GM10248 (cell line): ENCODE measurements at regions not wholly inside any gene's neighbourhood (a gene's known extent, or its start where the extent isn't known, plus 50 kb on each side); places are given as distances from the start of the nearest gene placed in this dataset.

ENCODE experiments used
- CTCF ChIA-PET: fragments of 300-600 bp; sonication (Branson Sonifier 250); formaldehyde crosslinking; extraction: SDS; loops from one replicate; lab custom pipeline; 2021; ENCODE audit warnings: antibody characterized with exemption; lab: Yijun Ruan, JAX
- POLR2A ChIA-PET: fragments of 350-650 bp; sonication (Branson Sonifier 250); formaldehyde crosslinking; extraction: SDS; loops from one replicate; lab custom pipeline; 2020; ENCODE audit warnings: antibody characterized with exemption; lab: Yijun Ruan, JAX
- DNase-seq: peaks from one replicate; pipeline ENCODE4 v3.0.0; 2012; ENCODE audit errors: extremely low spot score
- CTCF ChIP-seq: IDR thresholded peaks from 2 replicates; pipeline ENCODE4 v1.5.1; 2012; ENCODE audit warnings: mild to moderate bottlenecking, low read depth; ENCODE audit errors: extremely low read depth, missing control alignments, control extremely low read depth

DNA sequence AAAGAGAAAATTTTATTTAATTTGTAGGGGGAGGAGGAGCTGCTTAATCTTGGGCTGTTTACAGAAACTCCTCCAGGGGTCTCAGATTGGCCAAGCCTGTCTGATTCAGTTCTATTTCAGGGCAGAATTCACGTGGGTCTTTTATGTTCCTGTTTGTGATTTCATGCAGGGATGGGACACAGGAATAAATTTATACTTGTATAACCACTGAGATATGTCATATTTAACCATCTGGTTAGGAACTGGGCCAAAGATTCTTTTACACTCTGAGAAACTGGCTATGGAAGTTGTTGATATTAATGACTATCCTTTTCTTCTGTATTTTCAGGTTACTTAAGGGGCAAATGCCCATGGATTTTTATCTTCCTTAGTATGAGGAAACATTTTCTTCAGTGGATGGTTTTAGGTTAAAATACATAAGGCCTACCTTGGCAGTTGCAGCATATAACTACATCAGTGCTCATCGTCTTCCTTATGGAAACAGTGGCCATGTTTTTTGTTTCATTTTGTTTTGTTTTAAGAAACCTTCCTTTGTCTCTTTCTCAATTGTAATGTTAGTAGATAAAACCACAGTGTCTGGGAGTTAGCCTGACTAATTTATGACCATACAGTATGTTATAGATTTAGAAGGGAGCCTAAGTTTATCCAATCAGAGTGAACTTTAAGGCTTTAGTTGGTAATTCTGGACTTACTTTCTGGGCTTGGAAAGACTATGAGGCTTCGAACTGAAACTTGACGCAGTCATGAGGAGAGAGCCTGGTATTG, 132.4 kb upstream of the ANO3 start:
- CTCF ChIA-PET: interaction anchor here (1.0 kb wide), 1 partner anchor 217 kb away, joined by 3 read pairs; no protein-coding TSS in a partner anchor
- no peak for TF ChIP-seq CTCF
- DNase-seq: no peak
- POLR2A ChIA-PET: no interaction called here

- ChIA-PET POLR2A (no interaction called here), CTCF (interaction anchor here (0.9 to 1.2 kb wide), 2 partner anchors 11 to 12 kb away, joined by 3 to 5 read pairs; no protein-coding TSS in a partner anchor)
- DNase-seq: no peak
- no peak for TF ChIP-seq CTCF
Measured at GRCh38 chr11:26201411-26201810, 130.5 kb upstream of the ANO3 start.

- ChIA-PET CTCF (no interaction called here), POLR2A (no interaction called here)
- no peak for TF ChIP-seq CTCF
- DNase-seq: no peak
Measured at GRCh38 chr11:26202754-26203153, 129.2 kb upstream of the ANO3 start.

- no peak for DNase-seq
- POLR2A ChIA-PET: no interaction called here
- no peak for TF ChIP-seq CTCF
- CTCF ChIA-PET: interaction anchor here (1.0 kb wide), 1 partner anchor 29 kb away, joined by 3 read pairs; no protein-coding TSS in a partner anchor
Measured at GRCh38 chr11:26204101-26204500, 127.8 kb upstream of the ANO3 start.

DNA sequence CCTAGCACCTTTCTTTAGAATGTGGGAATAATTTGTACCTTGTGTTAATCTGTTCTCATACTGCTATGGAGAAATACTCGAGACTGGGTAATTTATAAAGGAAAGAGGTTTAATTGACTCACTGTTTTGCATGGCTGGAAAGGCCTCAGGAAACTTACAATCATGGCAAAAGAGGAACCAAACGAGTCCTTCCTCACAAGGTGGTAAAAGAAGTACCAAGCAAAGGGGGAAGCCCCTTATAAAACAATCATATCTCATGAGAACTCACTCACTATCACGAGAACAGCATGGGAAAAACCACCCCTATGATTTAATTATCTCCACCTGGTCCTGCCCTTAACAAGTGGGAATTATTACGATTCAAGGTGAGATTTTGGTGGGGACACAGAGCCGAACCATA, 127.1 kb upstream of the ANO3 start:
- POLR2A ChIA-PET: no interaction called here
- TF ChIP-seq CTCF: no peak
- CTCF ChIA-PET: interaction anchor here (1.0 to 1.4 kb wide), 2 partner anchors 17 to 30 kb away, joined by 3 to 4 read pairs; no protein-coding TSS in a partner anchor
- no peak for DNase-seq

- no peak for DNase-seq
- POLR2A ChIA-PET: no interaction called here
- CTCF ChIA-PET: interaction anchor here (1.0 to 1.7 kb wide), 2 partner anchors 9 to 237 kb away, joined by 3 to 10 read pairs; no protein-coding TSS in a partner anchor
- no peak for TF ChIP-seq CTCF
Measured at GRCh38 chr11:26219183-26220117, 112.5 kb upstream of the ANO3 start.
